ENCODE measurements at regions not wholly inside any gene's neighbourhood (a gene's known extent, or its start where the extent isn't known, plus 50 kb on each side); places are given as distances from the start of the nearest gene placed in this dataset.
"Not testable (repeated sequence)": the region's sequence is repeated elsewhere in the genome, so short reads cannot be mapped to it uniquely, and the experiment has no call there.

DNA sequence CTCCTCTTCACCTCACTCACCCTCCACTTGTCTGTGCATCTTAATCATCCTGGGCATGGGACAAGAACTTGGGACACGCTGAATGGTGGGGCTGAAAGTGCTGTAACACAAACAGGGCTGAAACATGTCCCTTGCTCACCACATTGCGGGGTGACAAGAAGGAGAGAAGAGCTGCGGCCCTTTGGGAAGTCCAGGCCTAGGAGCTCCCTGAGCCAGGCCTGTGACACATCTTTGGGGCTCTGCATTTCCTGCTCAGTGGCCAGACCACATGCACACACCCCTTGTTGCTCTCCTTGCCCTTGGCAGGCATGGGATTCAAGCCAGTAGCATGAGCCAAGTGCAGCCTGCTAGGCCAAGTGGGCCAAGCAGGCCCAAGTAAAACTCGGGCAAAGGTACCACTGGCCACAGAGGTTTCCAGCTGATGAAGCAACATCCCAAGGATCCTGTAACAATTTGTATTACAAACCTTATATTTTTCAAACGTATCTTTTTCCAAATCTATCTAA lies 1384.3 kb upstream of the PCDH20 start:
- no peak for DNase-seq

GRCh38 chr13:62799038-62799535 lies 1383.4 kb upstream of the PCDH20 start:
- no peak for DNase-seq

DNA sequence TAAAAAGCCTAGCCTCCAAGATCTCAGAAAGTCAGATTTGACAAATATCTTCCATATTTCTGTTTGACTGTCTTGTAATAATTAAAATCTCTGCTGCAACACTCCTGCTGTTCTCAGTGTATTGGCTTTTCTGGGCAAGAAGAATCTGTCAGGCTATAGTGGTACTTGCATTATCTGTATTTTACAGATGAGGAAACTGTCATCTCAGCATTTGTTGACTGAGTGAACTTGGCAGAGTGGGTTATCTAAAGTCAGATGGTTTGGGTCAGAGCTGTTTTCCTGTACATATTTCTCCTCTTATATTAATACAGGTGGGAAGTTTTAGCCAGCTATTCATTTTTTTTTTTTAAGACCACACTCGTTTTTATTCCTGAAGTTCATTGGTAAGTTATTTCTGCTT lies 1378.2 kb upstream of the PCDH20 start:
- no peak for DNase-seq

DNA sequence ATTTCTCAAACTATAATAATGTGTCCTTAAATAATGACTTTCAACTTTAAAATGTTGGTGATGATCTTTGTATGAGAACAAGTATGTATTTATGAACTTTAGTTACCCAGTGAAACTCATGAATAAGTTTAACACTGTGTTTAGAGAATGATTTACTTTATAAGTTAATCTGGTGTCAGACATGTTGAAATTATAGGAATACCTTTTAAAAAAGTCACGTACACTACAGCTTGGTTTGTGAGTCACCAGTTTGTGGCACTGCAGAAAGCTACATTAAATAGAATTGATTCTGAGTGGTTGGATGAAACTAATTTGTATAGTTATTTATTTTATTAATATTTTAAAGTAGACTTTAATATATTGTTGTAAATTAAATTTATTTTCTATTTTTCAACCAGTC lies 1366.2 kb upstream of the PCDH20 start:
- DNase-seq: no peak

DNA sequence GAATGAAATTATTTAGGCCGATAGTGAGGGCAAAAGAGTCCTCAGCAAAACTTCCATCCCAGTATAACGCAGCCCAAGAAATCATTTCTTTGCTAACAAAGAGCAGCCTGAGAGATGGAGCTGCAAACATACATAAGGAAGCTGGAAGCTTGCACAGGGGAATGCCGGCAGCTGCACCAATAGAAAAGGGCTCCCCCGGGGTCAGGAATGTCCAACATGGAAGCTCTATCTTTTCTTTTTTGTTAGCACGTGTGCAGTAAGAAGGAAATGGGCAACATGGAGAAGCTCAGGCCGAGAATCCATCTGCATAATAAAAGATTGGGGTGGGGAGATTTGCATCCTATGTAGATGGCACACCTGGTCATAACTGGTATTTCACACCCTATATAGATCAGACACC lies 1363.5 kb upstream of the PCDH20 start:
- no peak for DNase-seq

DNA sequence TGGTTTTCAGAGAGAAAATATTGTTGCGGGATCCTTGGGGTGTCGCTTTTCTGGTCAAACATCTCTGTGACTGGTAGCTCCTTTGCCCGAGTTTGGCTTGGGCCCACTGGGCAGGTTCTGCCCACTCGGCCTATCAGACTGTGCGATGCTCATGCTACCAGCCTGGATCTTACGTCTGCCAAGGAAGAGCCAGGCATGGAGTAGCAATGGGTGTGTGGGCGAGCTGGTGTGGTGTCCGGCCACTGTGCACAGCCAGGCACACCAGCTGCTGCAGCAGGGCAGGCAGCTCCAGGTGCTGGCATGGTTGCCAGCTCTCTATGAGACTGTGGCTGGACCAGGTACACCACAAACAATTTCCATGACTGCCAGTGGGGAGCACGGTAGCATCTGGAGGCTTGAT lies 1351.8 kb upstream of the PCDH20 start:
- DNase-seq: no peak

- no peak for DNase-seq
These were observed 1345.1 kb upstream of the PCDH20 start for GRCh38 chr13:62760724-62761123.

GRCh38 chr13:62747629-62748028 lies 1332.0 kb upstream of the PCDH20 start:
- DNase-seq: no peak

- no peak for DNase-seq
These were observed 1331.5 kb upstream of the PCDH20 start for GRCh38 chr13:62747152-62747551.

DNA sequence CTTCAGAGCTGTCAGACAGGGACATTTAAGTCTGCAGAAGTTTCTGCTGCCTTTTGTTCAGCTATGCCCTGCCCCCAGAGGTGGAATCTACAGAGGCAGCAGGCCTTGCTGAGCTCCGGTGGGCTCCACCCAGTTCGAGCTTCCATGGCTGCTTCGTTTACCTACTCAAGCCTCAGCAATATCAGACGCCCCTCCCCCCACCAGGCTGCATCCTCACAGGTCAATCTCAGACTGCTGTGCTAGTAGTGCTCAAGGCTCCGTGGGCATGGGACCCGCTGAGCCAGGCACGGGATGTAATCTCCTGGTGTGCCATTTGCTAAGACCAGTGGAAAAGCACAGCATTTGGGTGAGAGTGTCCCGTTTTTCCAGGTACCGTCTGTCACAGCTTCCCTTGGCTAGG lies 1314.1 kb upstream of the PCDH20 start:
- not testable (repeated sequence) for DNase-seq

DNA sequence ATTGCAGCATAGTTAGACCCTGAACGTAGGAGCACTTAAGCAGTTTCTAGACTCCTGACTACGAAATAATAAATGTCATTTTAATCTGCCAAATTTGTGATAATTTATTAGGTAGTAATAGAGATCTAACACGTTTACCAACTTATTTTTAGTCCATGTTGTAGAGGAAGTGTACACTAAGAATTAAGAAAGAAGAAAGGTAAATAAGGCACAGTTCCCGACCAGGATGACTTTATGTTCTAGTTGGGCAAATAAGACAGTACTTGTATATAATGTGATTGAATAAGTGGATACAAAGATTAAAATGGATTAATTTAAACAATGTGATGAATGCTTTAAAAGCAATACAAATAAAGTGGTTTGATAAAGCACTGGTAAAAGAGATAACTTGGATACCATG lies 1306.2 kb upstream of the PCDH20 start:
- no peak for DNase-seq

DNA sequence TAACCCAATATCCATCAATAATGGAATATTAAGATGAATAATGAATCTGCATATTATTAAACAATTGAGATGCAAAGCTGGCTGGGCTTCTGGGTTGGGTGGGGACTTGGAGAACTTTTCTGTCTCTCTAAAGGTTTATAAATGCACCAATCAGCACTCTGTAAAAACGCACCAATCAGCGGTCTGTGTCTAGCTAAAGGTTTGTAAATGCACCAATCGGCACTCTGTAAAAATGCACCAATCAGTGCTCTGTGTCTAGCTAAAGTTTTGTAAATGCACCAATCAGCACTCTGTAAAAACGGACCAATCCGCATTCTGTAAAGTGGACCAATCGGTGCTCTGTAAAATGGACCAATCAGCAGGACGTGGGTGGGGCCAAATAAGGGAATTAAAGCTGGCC lies 1296.3 kb upstream of the PCDH20 start:
- not testable (repeated sequence) for DNase-seq

DNA sequence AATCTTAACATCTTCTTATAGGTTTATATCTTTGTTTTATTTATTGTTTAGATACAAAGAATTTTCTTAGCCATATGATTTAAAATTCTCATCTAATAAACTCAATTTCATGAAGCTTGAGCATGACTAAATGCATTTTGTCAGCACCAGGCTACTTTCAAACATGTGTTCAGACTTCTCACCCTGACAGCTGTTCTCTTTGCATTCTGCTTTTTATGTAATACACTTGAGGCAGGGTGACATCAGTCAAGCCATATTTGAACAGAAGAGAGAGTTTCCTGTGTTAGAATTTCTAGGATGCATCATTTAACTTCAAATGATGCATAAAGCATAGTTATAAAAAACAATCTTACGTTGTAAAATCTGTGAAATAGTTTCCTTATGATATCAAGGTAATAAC lies 1295.1 kb upstream of the PCDH20 start:
- DNase-seq: no peak

GRCh38 chr13:62706048-62706447 lies 1290.4 kb upstream of the PCDH20 start:
- no peak for DNase-seq

GRCh38 chr13:62704875-62705274 lies 1289.2 kb upstream of the PCDH20 start:
- no peak for DNase-seq

GRCh38 chr13:62702502-62702901 lies 1286.9 kb upstream of the PCDH20 start:
- DNase-seq: no peak

DNA sequence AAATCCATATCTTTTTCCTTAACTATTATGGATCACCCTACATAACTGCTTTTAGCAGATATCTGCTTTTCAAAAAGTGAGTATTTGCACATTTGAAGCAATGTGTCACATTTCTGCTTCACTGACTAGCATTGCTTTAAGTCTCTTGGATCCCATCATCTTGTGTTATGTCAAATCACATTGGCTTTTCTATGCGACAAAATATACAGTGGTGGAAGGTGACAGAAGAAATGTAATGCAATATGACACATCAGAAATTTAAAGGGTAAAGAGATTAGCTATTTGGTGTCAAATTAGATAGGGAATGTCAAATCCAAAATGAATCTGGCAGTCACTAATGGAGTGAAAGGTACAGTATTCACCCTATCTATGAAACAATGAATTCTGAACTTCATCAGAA lies 1282.1 kb upstream of the PCDH20 start:
- DNase-seq: no peak

- no peak for DNase-seq
These were observed 1280.8 kb upstream of the PCDH20 start for GRCh38 chr13:62696490-62696889.

DNA sequence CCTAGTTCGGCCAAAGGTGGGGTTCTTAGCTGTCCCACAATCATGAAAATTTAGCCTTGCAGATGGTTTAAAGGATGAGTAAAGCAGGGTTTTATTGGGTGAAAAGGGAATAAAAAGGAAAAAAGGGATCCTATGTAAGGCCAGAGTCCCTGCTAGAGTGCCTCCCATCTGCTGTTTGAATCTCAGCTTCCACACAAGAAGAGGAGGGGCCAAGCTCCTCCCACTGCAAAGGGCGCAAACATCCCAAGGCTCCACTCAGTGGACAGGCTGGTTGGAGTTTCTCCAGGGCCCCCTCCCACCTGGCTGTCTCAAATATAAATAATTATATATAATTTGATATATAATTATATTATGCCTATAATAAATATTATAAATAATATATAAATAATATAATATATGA lies 1272.1 kb upstream of the PCDH20 start:
- DNase-seq: no peak

DNA sequence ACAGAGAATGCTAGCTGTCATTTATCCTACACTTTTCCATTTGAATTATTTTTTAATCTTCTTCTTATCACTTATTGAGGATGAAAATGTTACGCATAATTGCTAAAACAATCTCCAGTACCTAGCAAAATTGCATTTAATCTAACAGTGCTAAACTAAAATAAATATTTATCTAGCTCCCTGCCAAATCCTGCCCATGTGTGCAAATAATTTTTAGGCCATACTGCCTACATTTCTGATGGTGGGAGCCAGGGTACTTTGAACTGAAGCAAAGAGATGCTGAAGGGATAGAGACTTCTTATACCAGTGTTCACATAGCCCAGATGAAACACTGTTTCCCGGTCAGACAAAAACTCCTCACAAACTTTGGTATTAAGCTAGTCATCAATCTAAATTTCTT lies 1268.7 kb upstream of the PCDH20 start:
- no peak for DNase-seq

DNA sequence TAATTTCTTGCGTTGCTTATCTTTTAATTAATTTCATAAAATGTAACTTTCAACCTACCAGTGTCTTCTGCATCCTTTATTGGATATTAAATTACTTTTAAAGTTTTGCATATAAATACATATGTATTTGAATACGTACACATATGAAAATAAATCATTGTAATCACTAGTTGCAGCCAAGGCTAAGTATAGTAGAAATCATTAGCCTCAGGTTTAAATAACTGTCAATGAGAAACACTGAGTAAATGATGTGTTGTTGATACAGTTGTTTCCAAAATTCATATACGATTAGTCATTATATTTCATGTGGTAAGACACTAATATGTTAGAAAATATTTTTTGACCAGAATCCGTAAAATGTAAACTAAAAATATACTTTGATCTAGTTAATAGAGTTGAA lies 1267.1 kb upstream of the PCDH20 start:
- no peak for DNase-seq

DNA sequence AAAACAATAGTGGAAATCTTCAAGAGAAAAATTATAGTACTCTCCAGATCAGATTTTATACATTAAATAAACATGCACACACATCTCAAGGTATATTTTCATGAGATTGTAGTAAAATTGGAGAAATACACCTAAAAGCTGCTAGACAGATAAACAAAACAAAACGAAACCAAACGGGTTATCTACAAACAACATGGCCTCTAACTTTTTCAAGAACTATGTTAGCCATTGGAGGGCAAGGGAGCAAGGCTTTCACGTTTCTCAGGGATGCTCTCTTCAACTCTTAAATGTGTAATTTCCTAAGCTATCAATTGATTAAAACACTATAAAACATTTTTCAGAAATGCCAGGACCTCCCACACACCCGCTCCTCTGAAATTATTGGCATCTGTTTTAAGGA lies 1262.4 kb upstream of the PCDH20 start:
- no peak for DNase-seq

DNA sequence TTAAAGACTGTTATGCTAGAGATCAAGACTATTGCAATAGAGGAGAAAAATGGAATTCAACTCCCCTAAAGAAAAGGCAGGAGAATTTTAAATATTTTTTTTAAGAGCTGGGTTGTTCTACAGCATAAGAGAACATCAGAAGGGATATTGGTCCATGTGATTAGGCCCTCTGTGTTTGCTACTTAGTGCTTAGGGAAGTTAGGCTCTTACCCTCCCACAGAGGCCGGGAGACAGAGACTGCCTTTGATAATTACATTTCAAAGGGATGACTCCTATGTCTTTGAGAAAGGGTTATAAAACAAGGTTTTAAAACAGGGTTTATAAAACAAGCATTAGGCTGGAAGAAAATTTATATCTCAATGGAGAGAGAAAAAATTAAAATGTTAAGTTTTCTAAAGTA lies 1248.1 kb upstream of the PCDH20 start:
- DNase-seq: no peak

- no peak for DNase-seq
These were observed 1243.7 kb upstream of the PCDH20 start for GRCh38 chr13:62659365-62659764.

DNA sequence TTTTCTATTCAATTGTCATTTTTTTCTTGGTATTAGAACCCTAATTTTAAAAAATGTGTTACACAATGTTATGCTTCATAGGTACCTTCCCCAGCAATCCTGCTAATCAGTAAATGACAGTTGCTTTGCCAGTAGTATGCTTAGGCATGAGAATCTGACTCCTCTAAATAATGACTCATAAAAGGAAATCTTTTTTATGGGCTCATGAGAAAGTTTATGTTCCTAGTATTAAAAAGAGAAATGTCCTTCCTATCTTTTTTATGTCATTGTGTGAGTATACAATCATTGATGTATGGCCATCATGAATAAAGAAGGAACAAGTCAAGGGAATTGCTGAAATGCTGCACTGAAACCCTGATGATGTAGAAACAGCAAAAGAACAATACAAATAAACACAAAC lies 1237.7 kb upstream of the PCDH20 start:
- DNase-seq: no peak

Data from NCI-H1694 treated with DMSO at 0.1 percent for 48 hours (cell line).